Progenitor cell of endocrine pancreas (in vitro differentiated cells): ENCODE measurements at regions not wholly inside any gene's neighbourhood (a gene's known extent, or its start where the extent isn't known, plus 50 kb on each side); places are given as distances from the start of the nearest gene placed in this dataset.

Experiments
- DNase-seq: peaks from one replicate; pipeline ENCODE4 v3.0.0; 2021; ENCODE audit warnings: low spot score; ENCODE audit not compliant: unreplicated experiment
- H3K27ac Mint-ChIP-seq: 2 replicates; pipeline ENCODE4 v1.8.0; 2021; ENCODE audit warnings: mild to moderate bottlenecking, moderate library complexity, mixed read lengths
- H3K27me3 Mint-ChIP-seq: 2 replicates; pipeline ENCODE4 v1.8.0; 2021; ENCODE audit warnings: mixed read lengths
- H3K36me3 Mint-ChIP-seq: 2 replicates; pipeline ENCODE4 v1.8.0; 2022; ENCODE audit warnings: mixed read lengths; ENCODE audit not compliant: insufficient read depth
- H3K4me1 Mint-ChIP-seq: 2 replicates; pipeline ENCODE4 v1.8.0; 2021; ENCODE audit warnings: low read depth, mixed read lengths
- H3K4me3 Mint-ChIP-seq: 2 replicates; pipeline ENCODE4 v1.8.0; 2021; ENCODE audit warnings: low read depth, mild to moderate bottlenecking, moderate library complexity, mixed read lengths
- H3K9me3 Mint-ChIP-seq: 2 replicates; pipeline ENCODE4 v1.8.0; 2021; ENCODE audit warnings: low read depth, mixed read lengths
- CTCF ChIP-seq: fragments of 200-600 bp; sonication (generic); IDR thresholded peaks from one replicate; pipeline ENCODE4 v1.5.0; 2021; ENCODE audit warnings: antibody characterized with exemption, mild to moderate bottlenecking; ENCODE audit not compliant: unreplicated experiment

- Mint-ChIP-seq H3K36me3 (no peaks in the 10 kb centered on the region), H3K4me1 (no peaks in the 10 kb centered on the region), H3K27me3 (no peaks in the 10 kb centered on the region), H3K4me3 (no peak overlapping the region), H3K27ac (no peak overlapping the region), H3K9me3 (peaks cover 10% of the 10 kb centered on the region)
- TF ChIP-seq CTCF, result no peak
- DNase-seq, result no peak
These were observed 163.1 kb upstream of the PGR start for GRCh38 chr11:101292661-101293240.

GRCh38 chr11:101291279-101291678 lies 161.7 kb upstream of the PGR start:
- Mint-ChIP-seq H3K27me3 (no peaks in the 10 kb centered on the region), H3K9me3 (peaks cover 7% of the 10 kb centered on the region), H3K27ac (no peak overlapping the region), H3K36me3 (no peaks in the 10 kb centered on the region), H3K4me1 (no peaks in the 10 kb centered on the region), H3K4me3 (no peak overlapping the region)
- no peak for TF ChIP-seq CTCF
- no peak for DNase-seq

- H3K4me3 Mint-ChIP-seq, result no peak overlapping the region
- H3K4me1 Mint-ChIP-seq, result no peaks in the 10 kb centered on the region
- no peaks in the 10 kb centered on the region for H3K36me3 Mint-ChIP-seq
- peaks cover 3% of the 10 kb centered on the region for H3K9me3 Mint-ChIP-seq
- no peak for TF ChIP-seq CTCF
- H3K27me3 Mint-ChIP-seq, result no peaks in the 10 kb centered on the region
- no peak overlapping the region for H3K27ac Mint-ChIP-seq
- no peak for DNase-seq
These were observed 158.8 kb upstream of the PGR start for GRCh38 chr11:101288392-101288791.

- Mint-ChIP-seq H3K4me3 (no peak overlapping the region), H3K4me1 (no peaks in the 10 kb centered on the region), H3K36me3 (no peaks in the 10 kb centered on the region), H3K9me3 (peaks cover 3% of the 10 kb centered on the region), H3K27me3 (no peaks in the 10 kb centered on the region), H3K27ac (no peak overlapping the region)
- TF ChIP-seq CTCF, result no peak
- no peak for DNase-seq
These were observed 150.1 kb upstream of the PGR start for GRCh38 chr11:101279728-101280127.

- no peaks in the 10 kb centered on the region for H3K36me3 Mint-ChIP-seq
- no peaks in the 10 kb centered on the region for H3K27me3 Mint-ChIP-seq
- peaks cover 3% of the 10 kb centered on the region for H3K9me3 Mint-ChIP-seq
- TF ChIP-seq CTCF, result no peak
- no peaks in the 10 kb centered on the region for H3K4me1 Mint-ChIP-seq
- H3K4me3 Mint-ChIP-seq, result no peak overlapping the region
- no peak overlapping the region for H3K27ac Mint-ChIP-seq
- no peak for DNase-seq
These were observed 148.7 kb upstream of the PGR start for GRCh38 chr11:101278286-101278685.
